HG02759 (cell line): ENCODE measurements at regions not wholly inside any gene's neighbourhood (a gene's known extent, or its start where the extent isn't known, plus 50 kb on each side); places are given as distances from the start of the nearest gene placed in this dataset.
"Not testable (repeated sequence)": the region's sequence is repeated elsewhere in the genome, so short reads cannot be mapped to it uniquely, and the experiment has no call there.

Experiments used
- ATAC-seq: cut with Tn5 transposase; IDR thresholded peaks from one replicate; pipeline ENCODE4 v1.9.1; 2021; ENCODE audit warnings: mild to moderate bottlenecking, moderate library complexity; ENCODE audit not compliant: unreplicated experiment

DNA sequence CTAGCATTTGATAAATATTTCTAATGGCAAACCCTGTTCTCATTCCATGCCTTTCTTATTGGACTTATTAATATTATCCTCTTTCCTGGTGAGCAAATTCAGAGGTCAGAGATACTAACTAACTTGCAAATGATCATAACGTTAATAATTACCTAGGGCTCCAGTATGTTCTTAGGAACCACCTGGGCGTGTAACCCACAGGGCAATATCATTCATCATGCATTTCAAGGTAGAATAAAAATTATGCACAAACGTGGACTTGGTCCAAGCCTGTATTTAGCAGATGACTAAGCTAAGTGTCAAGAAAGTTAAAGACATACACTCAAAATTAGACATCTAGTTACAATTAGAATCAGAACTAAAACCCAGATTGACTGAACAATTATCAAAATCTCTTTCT is 850.1 kb downstream of the TRIML1 start:
- ATAC-seq = no peak

- no peak for ATAC-seq
Observed at GRCh38 chr4:188992706-188993105, 853.5 kb downstream of the TRIML1 start.

DNA sequence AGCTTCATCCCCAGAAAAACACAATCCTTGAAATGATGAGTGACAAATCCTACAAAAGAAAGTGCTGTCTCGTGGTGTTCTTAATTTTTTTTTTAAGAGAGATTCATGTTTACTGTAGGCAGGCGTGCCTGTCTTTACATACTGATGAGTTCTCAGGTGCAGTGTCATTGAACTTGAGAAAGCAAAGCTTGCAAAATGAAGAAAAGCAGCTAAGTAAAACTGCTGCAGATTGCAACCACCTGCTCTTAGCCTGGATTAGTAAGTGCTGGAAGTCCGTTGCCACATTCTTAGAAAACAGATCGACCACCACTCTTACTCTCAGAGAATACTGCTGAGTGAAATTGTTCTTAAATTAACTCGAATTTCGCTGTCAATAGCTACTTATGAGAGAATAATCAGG is 854.6 kb downstream of the TRIML1 start:
- no peak for ATAC-seq

DNA sequence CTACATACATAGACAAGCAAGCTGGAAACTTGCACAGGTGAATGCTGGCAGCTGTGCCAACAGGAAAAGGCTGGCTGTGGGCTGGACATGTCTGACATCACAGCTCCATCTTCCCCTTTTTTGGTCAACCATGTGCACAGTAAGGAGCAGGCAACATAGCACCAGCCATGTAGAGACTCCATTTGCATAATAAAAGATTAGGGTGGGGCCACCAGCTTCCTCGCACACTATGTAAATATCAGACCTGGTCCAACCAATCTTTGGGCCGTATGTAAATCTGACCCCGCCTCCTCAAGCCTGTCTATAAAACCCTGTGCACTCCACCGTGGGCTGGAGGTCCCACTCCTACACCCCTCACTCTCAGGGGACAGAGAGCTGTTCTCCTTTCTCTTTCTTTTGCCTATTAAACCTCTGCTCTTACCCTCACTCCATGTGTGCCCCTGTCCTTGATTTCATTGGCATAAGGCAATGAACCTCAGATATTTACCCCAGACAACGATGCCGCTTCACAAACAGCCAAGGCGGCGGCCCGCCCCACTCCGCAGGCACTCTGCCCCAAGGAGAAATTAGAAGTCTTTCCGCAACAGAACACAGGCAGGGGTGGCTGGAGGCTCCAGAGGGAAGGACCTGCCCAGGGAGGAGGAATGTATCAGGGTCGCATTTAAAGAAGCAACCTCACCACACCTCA is 862.2 kb downstream of the TRIML1 start:
- no peak for ATAC-seq

- no peak for ATAC-seq
Observed at GRCh38 chr4:189001971-189002450, 862.8 kb downstream of the TRIML1 start.

DNA sequence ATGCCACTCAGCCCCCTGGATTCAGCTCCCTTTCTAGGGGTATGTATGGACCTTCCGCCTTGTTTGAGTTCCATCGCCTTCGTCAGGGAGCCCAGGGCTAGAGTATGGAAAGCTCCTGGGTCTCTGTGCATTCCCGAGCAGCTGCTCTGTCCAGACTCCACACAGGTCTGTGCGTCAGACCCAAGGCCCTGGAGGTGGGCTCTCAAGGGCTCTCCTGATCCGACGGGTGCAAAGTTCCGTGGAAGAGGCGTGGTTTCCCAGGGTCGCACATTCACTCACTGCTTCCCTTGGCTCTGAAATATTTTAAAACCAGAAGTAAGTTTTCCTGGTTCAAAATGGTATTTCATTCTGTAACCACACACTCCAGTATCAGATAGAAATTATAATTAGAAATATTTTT is 863.2 kb downstream of the TRIML1 start:
- no peak for ATAC-seq

- not testable (repeated sequence) for ATAC-seq
Observed at GRCh38 chr4:189010452-189011217, 871.4 kb downstream of the TRIML1 start.

GRCh38 chr4:189021831-189022230 is 882.6 kb downstream of the TRIML1 start:
- ATAC-seq = no peak

DNA sequence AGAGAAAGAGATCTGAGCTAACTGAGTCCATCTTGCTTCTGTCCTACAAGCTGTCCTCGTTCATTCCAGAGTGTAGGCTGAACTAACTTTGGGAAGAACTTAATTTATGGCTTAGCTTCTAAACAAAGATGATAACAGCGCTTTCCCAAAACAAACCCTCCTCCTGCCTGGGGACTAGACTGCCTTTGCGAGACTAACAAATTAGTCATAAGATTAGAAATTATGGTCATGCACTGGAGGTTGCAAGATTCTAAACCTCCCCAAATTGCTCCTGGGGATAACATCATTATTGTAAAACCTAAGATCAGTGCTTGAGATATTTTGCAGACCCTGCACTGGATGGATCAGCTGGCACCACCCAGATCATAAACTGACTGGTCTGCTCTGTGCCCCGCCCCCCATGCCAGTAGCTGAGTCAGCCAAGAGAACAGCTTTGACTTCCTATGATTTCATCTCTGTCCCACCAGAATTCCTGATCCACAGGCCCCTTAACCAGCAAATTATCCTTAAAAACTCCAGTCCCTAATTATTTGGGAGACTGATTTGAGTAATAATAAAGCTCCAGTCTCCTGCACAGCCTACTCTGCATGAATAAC is 883.3 kb downstream of the TRIML1 start:
- ATAC-seq = no peak

DNA sequence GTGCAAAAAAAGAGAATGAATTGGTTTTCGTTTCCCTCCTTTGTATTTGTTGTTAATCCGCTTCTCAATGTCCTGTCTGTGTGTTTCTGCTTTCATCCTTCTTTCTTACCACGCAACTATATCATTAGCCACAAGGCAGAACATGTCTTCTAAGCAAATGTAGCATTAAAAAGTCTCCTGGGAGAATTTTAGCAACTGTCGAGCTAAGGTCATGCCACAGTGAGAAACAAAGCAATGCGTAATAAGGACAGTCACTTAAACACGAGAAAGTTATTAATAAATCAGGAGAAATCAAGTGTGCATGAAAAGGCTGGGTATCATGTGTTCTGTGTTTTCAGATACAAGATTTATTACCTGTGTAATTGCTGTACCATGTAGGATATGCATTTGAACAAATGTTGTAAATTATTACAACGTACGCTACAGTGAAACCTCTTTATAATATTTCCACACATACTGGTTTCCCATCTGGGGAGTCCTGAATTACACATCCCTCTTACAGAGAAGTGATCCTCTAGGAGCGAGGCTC is 890.8 kb downstream of the TRIML1 start:
- no peak for ATAC-seq

DNA sequence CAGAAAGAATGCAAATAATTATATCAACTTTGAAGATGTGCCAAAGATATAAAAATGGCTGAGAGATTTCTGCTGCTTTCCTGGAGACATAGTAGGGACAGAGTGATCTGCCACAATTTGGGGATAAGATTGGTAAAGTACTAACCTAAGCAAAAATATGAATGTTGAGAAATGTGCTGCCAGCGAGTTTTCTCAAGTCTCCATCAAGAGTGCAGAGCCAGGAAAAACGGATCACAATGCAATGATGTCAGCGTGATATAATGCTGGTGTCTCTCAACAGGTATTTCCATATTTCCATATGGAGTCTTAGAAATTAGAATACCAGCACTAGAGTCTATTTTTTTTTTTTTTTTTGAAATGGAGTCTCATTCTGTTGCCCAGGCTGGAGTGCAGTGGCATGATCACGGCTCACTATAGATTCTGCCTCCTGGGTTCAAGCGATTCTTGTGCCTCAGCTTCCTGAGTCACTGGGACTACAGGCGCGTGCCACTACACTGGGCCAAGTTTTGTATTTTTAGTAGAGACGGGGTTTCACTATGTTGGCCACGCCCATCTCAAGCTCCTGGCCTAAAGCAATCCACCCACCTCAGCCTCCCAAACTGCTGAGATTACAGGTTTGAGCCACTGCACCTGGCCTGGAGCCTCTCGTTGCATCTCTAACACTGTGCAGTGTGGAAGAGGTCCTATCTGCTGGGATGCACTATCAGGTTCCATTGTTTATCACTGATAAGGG is 893.5 kb downstream of the TRIML1 start:
- no peak for ATAC-seq

DNA sequence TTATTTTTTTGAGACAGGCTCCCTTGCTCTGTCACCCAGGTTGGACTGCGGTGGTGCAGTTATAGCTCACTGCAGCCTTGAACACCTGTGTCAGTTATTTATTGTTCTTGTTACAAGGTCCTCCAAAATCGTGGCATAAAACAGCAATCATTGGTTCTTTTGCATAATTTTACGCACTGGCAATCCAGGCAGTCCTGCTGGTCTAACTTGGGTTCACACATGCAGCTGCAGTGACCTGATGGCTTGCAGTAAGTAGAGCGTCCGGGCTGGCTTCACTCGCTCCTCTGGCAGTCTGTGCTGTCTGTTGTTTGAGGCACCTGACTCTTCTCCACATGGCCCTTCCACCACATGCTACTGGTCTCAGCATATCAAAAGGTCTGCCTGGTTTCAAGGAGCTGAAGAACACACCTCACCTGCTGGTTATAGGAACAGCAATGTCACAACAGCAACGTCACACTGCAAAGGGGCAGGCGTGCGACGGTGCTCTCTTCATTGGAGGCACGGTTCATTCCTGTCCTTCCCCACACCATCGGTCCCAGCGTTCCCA is 894.6 kb downstream of the TRIML1 start:
- ATAC-seq = no peak

GRCh38 chr4:189035091-189035490 is 895.9 kb downstream of the TRIML1 start:
- no peak for ATAC-seq

DNA sequence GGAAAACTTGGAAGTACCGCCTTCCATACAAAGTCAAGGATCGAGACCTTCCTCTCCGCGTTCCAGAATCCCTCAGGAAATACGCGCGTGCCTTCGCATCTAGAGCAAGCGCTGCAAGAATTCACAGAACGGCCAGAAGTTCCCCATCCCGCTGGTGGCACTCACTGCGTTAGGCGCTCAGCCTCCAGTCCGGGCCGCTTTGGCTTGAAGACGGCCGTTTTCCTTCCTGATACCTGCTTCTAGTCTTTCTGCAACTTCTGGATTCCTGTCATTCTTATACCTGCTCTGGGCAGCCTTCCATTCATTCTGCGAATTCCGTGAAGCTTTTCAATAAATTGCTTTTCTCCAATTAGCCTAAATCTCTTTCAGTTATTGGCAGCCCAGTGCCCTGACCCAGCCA is 896.4 kb downstream of the TRIML1 start:
- no peak for ATAC-seq

GRCh38 chr4:189036906-189037305 is 897.7 kb downstream of the TRIML1 start:
- no peak for ATAC-seq

GRCh38 chr4:189046642-189047041 is 894.0 kb upstream of the FRG1 start:
- ATAC-seq = no peak

- no peak for ATAC-seq
Observed at GRCh38 chr4:189048119-189048518, 892.6 kb upstream of the FRG1 start.

- ATAC-seq = no peak
Observed at GRCh38 chr4:189049682-189050081, 891.0 kb upstream of the FRG1 start.

DNA sequence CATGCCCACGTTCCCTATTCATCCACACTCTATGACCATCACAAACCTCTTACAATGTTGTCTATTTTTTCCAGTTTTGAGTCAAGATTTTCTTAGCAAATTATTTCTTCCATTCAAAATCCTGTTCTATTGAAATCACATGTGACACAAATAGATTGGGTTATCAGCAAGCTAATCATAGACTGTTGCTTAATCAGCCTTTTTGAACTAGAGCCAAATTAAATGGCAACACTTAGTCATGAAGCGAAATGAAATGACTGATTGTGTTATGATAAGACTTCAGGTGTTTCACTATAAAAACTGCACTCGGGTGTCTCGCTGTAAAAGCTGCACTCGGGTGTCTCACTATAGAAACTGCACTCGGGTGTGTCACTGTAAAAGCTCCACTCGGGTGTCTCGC is 890.0 kb upstream of the FRG1 start:
- ATAC-seq = no peak

DNA sequence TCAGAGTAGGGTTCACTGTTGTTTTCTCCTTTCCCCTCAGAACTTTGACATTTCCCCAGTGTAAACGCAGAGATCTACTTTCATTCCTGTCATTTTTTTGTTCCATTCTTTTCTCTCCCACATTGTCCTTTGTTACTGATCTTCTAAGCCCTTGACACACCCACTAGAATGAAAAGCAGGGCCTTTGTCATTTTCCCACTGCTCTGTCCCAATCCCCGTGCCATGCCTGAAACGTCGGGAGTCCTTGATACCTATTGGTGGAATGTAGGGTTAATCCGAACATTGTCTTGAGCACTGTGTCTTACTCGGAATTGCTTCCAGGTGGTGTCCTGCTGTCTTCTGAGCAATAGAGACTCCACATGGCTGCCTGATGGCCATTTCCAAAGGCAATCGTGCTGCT is 887.1 kb upstream of the FRG1 start:
- no peak for ATAC-seq

- ATAC-seq = no peak
Observed at GRCh38 chr4:189060104-189060503, 880.6 kb upstream of the FRG1 start.
